HG03521 (cell line): ENCODE measurements at regions not wholly inside any gene's neighbourhood (a gene's known extent, or its start where the extent isn't known, plus 50 kb on each side); places are given as distances from the start of the nearest gene placed in this dataset.

Experiments
- ATAC-seq: cut with Tn5 transposase; IDR thresholded peaks from one replicate; pipeline ENCODE4 v1.9.1; 2021; ENCODE audit warnings: mild to moderate bottlenecking, moderate library complexity; ENCODE audit not compliant: unreplicated experiment

GRCh38 chr21:16169102-16169511, 439.3 kb downstream of the USP25 start:
- no peak for ATAC-seq

- no peak for ATAC-seq
Measured at GRCh38 chr21:16169779-16170178, 440.0 kb downstream of the USP25 start.

- ATAC-seq, result no peak
Measured at GRCh38 chr21:16176570-16176969, 446.8 kb downstream of the USP25 start.

GRCh38 chr21:16177532-16177931, 447.8 kb downstream of the USP25 start:
- no peak for ATAC-seq

GRCh38 chr21:16179773-16180172, 450.0 kb downstream of the USP25 start:
- no peak for ATAC-seq

- ATAC-seq, result no peak
Measured at GRCh38 chr21:16180614-16181013, 450.8 kb downstream of the USP25 start.

- no peak for ATAC-seq
Measured at GRCh38 chr21:16181018-16181417, 451.2 kb downstream of the USP25 start.

GRCh38 chr21:16185766-16186165, 456.0 kb downstream of the USP25 start:
- no peak for ATAC-seq

- no peak for ATAC-seq
Measured at GRCh38 chr21:16186742-16187141, 457.0 kb downstream of the USP25 start.

- no peak for ATAC-seq
Measured at GRCh38 chr21:16187603-16188301, 458.0 kb downstream of the USP25 start.

GRCh38 chr21:16192902-16193301, 463.1 kb downstream of the USP25 start:
- ATAC-seq, result no peak

GRCh38 chr21:16193496-16194094, 463.8 kb downstream of the USP25 start:
- ATAC-seq, result no peak

GRCh38 chr21:16194095-16194787, 464.5 kb downstream of the USP25 start:
- peak; percentile 51 for ATAC-seq

GRCh38 chr21:16194788-16195537, 465.2 kb downstream of the USP25 start:
- ATAC-seq, result no peak

- no peak for ATAC-seq
Measured at GRCh38 chr21:16195538-16195910, 465.7 kb downstream of the USP25 start.

GRCh38 chr21:16196001-16196400, 466.2 kb downstream of the USP25 start:
- no peak for ATAC-seq

GRCh38 chr21:16198546-16198945, 468.8 kb downstream of the USP25 start:
- ATAC-seq, result no peak

- ATAC-seq, result no peak
Measured at GRCh38 chr21:16199539-16199938, 469.8 kb downstream of the USP25 start.

GRCh38 chr21:16201718-16202117, 471.9 kb downstream of the USP25 start:
- ATAC-seq, result no peak

- no peak for ATAC-seq
Measured at GRCh38 chr21:16205527-16205926, 475.7 kb downstream of the USP25 start.
